Spleen (tissue), 7 donors: ENCODE measurements at regions not wholly inside any gene's neighbourhood (a gene's known extent, or its start where the extent isn't known, plus 50 kb on each side); places are given as distances from the start of the nearest gene placed in this dataset.

Source experiments
- POLR2A ChIP-seq, 3 donors: fragments of 450-650 bp; IDR thresholded peaks; one replicate each; pipeline ENCODE4 v1.5.1; 2017; ENCODE audit warnings: antibody characterized with exemption in 3 of 3, mild to moderate bottlenecking in 1 of 3
- TF ChIP-seq, protein P1 (sequence below), 11 experiments: fragments of 200-600 bp in 7 of 11; fragments of 450-650 bp in 4 of 11; sonication (generic) in 4 of 11; IDR thresholded peaks in 8 of 11; conservative IDR thresholded peaks in 3 of 11; 1 replicate in 7 of 11; 2 replicates in 4 of 11; pipeline versions ENCODE4 v1.4.0 to v1.8.0; 2016 to 2021; ENCODE audit warnings: antibody characterized with exemption in 11 of 11, inconsistent platforms in 4 of 11, mild to moderate bottlenecking in 1 of 11
- donor health status: DM: no; HTN: no; CAD: no; lungs with moderate emphysema.
- donor health status: DM: no; HTN: no; CAD: no.
- donor health status: DM: no; HTN: no; CAD: no.

DNA sequence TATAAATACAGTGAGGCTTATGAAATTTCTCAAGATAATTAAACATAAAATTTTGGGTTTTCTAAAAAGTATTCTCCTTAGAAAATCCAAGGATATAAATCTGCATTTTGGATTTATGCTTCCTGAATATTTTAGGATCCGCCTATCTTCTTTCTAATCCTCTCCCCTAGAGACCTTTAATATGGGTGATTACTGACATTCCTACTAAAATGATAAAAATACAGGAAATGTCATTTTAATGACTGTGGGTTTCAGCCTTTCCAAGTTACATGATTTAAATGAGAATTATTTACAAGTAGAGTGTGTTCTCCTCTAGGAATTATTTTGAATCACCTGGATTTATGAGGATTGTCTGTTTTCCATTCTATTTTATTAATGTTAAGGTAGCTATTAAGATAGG lies 150.4 kb downstream of the C7orf25 start:
- no peak for TF ChIP-seq POLR2A (IDR thresholded peaks at IDR 0.05)
- TF ChIP-seq, protein P1, sequence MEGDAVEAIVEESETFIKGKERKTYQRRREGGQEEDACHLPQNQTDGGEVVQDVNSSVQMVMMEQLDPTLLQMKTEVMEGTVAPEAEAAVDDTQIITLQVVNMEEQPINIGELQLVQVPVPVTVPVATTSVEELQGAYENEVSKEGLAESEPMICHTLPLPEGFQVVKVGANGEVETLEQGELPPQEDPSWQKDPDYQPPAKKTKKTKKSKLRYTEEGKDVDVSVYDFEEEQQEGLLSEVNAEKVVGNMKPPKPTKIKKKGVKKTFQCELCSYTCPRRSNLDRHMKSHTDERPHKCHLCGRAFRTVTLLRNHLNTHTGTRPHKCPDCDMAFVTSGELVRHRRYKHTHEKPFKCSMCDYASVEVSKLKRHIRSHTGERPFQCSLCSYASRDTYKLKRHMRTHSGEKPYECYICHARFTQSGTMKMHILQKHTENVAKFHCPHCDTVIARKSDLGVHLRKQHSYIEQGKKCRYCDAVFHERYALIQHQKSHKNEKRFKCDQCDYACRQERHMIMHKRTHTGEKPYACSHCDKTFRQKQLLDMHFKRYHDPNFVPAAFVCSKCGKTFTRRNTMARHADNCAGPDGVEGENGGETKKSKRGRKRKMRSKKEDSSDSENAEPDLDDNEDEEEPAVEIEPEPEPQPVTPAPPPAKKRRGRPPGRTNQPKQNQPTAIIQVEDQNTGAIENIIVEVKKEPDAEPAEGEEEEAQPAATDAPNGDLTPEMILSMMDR (IDR thresholded peaks at IDR 0.05 in 8 of 11, conservative IDR thresholded peaks at IDR 0.05 in 3 of 11) = no peak
